ENCODE measurements at regions not wholly inside any gene's neighbourhood (a gene's known extent, or its start where the extent isn't known, plus 50 kb on each side); places are given as distances from the start of the nearest gene placed in this dataset.

DNA sequence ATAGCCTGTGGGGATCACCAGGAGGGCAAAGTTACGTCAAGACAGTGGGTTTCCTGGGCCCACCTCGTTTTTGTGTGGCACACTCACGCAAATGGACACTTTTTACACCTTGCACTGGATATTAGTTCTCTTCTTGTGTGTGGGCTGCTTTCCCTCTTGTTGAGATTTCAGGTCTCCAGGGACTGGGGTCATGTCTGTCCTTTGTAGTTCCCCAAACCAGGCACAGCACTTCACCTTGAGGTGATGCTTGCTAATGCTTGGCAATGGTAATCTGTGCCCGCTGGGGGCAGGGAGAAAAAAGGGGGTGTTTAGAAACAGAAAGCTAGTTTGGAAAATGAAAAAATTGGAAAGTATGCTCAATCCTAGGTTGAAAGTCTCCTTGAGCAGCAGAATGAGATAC, 195.3 kb downstream of the PTEN start:
- TF ChIP-seq EZH2 (IDR thresholded peaks at IDR 0.05; ENCODE audit: low read length), result no peak
- Histone ChIP-seq H3K4me1 (ENCODE audit: control insufficient read depth, extremely low read depth, insufficient read depth, low read length) (no peaks in the 10 kb centered on the region), H3K9me1 (ENCODE audit: control insufficient read depth, extremely low read depth, insufficient read depth, low read length) (no peaks in the 10 kb centered on the region), H3K79me2 (ENCODE audit: control insufficient read depth, insufficient read depth, low read length) (no peaks in the 10 kb centered on the region), H2AFZ (ENCODE audit: control insufficient read depth, low read length) (no peak overlapping the region), H3K4me2 (ENCODE audit: control insufficient read depth, extremely low read depth, insufficient read depth, low read depth, low read length) (no peak overlapping the region), H3K4me3 (ENCODE audit: control insufficient read depth in 2 of 3, extremely low read depth in 1 of 3, insufficient read depth in 2 of 3, low read depth in 1 of 3, low read length in 3 of 3) (no peak overlapping the region), H3K27me3 (ENCODE audit: control insufficient read depth, extremely low read depth, insufficient read depth, low read length) (no peaks in the 10 kb centered on the region), H3K36me3 (ENCODE audit: control insufficient read depth in 2 of 2, extremely low read depth in 1 of 2, insufficient read depth in 2 of 2, low read length in 2 of 2) (no peaks in the 10 kb centered on the region), H3K27ac (ENCODE audit: control insufficient read depth, insufficient read depth, low read length) (no peak overlapping the region), H3K9me3 (ENCODE audit: control insufficient read depth, low read depth, low read length) (no peaks in the 10 kb centered on the region), H3K9ac (ENCODE audit: control insufficient read depth, extremely low read depth, insufficient read depth, low read length) (no peak overlapping the region), H4K20me1 (ENCODE audit: control insufficient read depth, extremely low read depth, insufficient read depth, low read length) (no peaks in the 10 kb centered on the region)
- FAIRE-seq (no peak), DNase-seq (ENCODE audit: low read depth, low spot score) (no peak)
- dilution Hi-C loops (cut with MboI; ENCODE audit: extremely low pct_ligation_motif_present, low sequenced_read_pairs), result no loop called here

DNA sequence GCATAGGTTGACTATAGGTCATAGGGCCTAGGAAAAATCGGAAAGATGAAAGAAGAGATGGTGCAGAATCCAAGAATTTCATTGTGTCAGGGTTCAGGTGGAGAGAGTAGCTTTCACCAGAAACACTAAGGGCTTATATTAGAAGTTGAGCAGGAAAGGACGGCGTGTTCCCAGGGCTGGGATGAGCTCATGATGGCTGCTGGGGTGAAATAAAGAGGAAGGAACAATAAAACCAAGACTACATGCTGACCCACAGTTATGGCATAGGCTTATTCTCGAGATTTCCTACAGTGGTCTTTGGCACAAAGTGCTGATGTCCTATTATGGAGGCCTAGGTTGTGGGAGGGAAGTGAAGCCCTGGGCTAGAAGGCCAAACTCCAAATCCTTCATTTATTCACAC, 195.8 kb downstream of the PTEN start:
- Histone ChIP-seq H3K27ac (ENCODE audit: control insufficient read depth, insufficient read depth, low read length) (no peak overlapping the region), H3K36me3 (ENCODE audit: control insufficient read depth in 2 of 2, extremely low read depth in 1 of 2, insufficient read depth in 2 of 2, low read length in 2 of 2) (no peaks in the 10 kb centered on the region), H3K4me2 (ENCODE audit: control insufficient read depth, extremely low read depth, insufficient read depth, low read depth, low read length) (no peak overlapping the region), H3K9ac (ENCODE audit: control insufficient read depth, extremely low read depth, insufficient read depth, low read length) (no peak overlapping the region), H3K4me1 (ENCODE audit: control insufficient read depth, extremely low read depth, insufficient read depth, low read length) (no peaks in the 10 kb centered on the region), H3K9me1 (ENCODE audit: control insufficient read depth, extremely low read depth, insufficient read depth, low read length) (no peaks in the 10 kb centered on the region), H3K4me3 (ENCODE audit: control insufficient read depth in 2 of 3, extremely low read depth in 1 of 3, insufficient read depth in 2 of 3, low read depth in 1 of 3, low read length in 3 of 3) (no peak overlapping the region), H3K9me3 (ENCODE audit: control insufficient read depth, low read depth, low read length) (no peaks in the 10 kb centered on the region), H3K27me3 (ENCODE audit: control insufficient read depth, extremely low read depth, insufficient read depth, low read length) (no peaks in the 10 kb centered on the region), H4K20me1 (ENCODE audit: control insufficient read depth, extremely low read depth, insufficient read depth, low read length) (no peaks in the 10 kb centered on the region), H3K79me2 (ENCODE audit: control insufficient read depth, insufficient read depth, low read length) (no peaks in the 10 kb centered on the region), H2AFZ (ENCODE audit: control insufficient read depth, low read length) (no peak overlapping the region)
- dilution Hi-C loops (cut with MboI; ENCODE audit: extremely low pct_ligation_motif_present, low sequenced_read_pairs), result no loop called here
- no peak for TF ChIP-seq EZH2 (IDR thresholded peaks at IDR 0.05; ENCODE audit: low read length)
- TF ChIP-seq CTCF (optimal IDR thresholded peaks at IDR 0.05 in 1 of 3, IDR thresholded peaks at IDR 0.05 in 1 of 3, conservative IDR thresholded peaks at IDR 0.05 in 1 of 3; ENCODE audit: extremely low read depth in 1 of 3, insufficient read depth in 2 of 3, low read length in 3 of 3), result no peak
- DNase-seq (ENCODE audit: low read depth, low spot score), result no peak
- FAIRE-seq, result no peak

DNA sequence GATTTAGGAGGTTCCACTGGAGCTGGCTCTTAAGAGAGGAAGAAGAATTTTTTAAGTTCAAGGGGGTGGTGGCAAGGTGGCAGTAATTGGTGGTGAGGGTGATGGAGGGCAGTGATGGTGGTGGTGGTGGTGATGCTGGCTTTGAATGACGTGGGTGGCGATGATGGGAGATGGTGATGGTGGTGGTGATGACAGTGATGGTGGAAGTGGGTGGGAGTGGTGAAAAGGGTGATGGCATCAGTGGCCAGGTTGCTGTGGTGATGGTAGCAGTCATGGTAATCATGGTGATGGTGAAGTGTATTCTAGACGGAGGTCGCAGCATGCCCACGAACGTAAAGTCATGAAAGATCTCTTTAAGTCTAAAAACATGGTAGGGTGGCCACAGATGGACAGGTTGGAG, 197.3 kb downstream of the PTEN start:
- H3K4me3 ChIP-seq (ENCODE audit: control insufficient read depth in 2 of 3, extremely low read depth in 1 of 3, insufficient read depth in 2 of 3, low read depth in 1 of 3, low read length in 3 of 3), result no peak overlapping the region
- H3K27ac ChIP-seq (ENCODE audit: control insufficient read depth, insufficient read depth, low read length), result no peak overlapping the region
- H3K9me3 ChIP-seq (ENCODE audit: control insufficient read depth, low read depth, low read length), result no peaks in the 10 kb centered on the region
- no peaks in the 10 kb centered on the region for H3K4me1 ChIP-seq (ENCODE audit: control insufficient read depth, extremely low read depth, insufficient read depth, low read length)
- no peak overlapping the region for H3K4me2 ChIP-seq (ENCODE audit: control insufficient read depth, extremely low read depth, insufficient read depth, low read depth, low read length)
- H3K79me2 ChIP-seq (ENCODE audit: control insufficient read depth, insufficient read depth, low read length), result no peaks in the 10 kb centered on the region
- FAIRE-seq (no peak), DNase-seq (ENCODE audit: low read depth, low spot score) (no peak)
- no peak for TF ChIP-seq CTCF (optimal IDR thresholded peaks at IDR 0.05 in 1 of 3, IDR thresholded peaks at IDR 0.05 in 1 of 3, conservative IDR thresholded peaks at IDR 0.05 in 1 of 3; ENCODE audit: extremely low read depth in 1 of 3, insufficient read depth in 2 of 3, low read length in 3 of 3)
- no peak for TF ChIP-seq EZH2 (IDR thresholded peaks at IDR 0.05; ENCODE audit: low read length)
- H4K20me1 ChIP-seq (ENCODE audit: control insufficient read depth, extremely low read depth, insufficient read depth, low read length), result no peaks in the 10 kb centered on the region
- H3K9me1 ChIP-seq (ENCODE audit: control insufficient read depth, extremely low read depth, insufficient read depth, low read length), result no peaks in the 10 kb centered on the region
- dilution Hi-C loops (cut with MboI; ENCODE audit: extremely low pct_ligation_motif_present, low sequenced_read_pairs), result no loop called here
- no peak overlapping the region for H2AFZ ChIP-seq (ENCODE audit: control insufficient read depth, low read length)
- H3K36me3 ChIP-seq (ENCODE audit: control insufficient read depth in 2 of 2, extremely low read depth in 1 of 2, insufficient read depth in 2 of 2, low read length in 2 of 2), result no peaks in the 10 kb centered on the region
- H3K9ac ChIP-seq (ENCODE audit: control insufficient read depth, extremely low read depth, insufficient read depth, low read length), result no peak overlapping the region
- no peaks in the 10 kb centered on the region for H3K27me3 ChIP-seq (ENCODE audit: control insufficient read depth, extremely low read depth, insufficient read depth, low read length)
